IMR-90 (cell line): ENCODE measurements at regions not wholly inside any gene's neighbourhood (a gene's known extent, or its start where the extent isn't known, plus 50 kb on each side); places are given as distances from the start of the nearest gene placed in this dataset.

ENCODE experiments used
- ATAC-seq: fragments of 200-7000 bp; cut with Tn5 transposase; 2 replicates; pipeline ENCODE4 v1.9.1; 2020; ENCODE audit warnings: low read depth, mild to moderate bottlenecking, moderate library complexity
- BruUV-seq: library from RNA; stranded (reverse); fragments of 400-500 nt; replicated peaks from 2 replicates; lab custom pipeline; 2021; lab: Mats Ljungman, UMichigan
- CTCF ChIA-PET: fragments of 300-600 bp; formaldehyde crosslinking; extraction: SDS; loops from one replicate; lab custom pipeline; 2021; ENCODE audit warnings: antibody characterized with exemption; lab: Yijun Ruan, JAX
- POLR2A ChIA-PET: fragments of 300-600 bp; sonication (Branson Sonifier 250); formaldehyde crosslinking; loops from one replicate; lab custom pipeline; 2022; ENCODE audit warnings: antibody characterized with exemption; ENCODE audit not compliant: unreplicated experiment; lab: Charles Lee
- DNase-seq: peaks from one replicate; pipeline ENCODE4 v3.0.0; 2013
- H2AFZ ChIP-seq: replicated peaks from 2 replicates; pipeline ENCODE3; 2013; ENCODE audit warnings: low read length, mild to moderate bottlenecking; ENCODE audit not compliant: poor library complexity
- H2AK5ac ChIP-seq: 2 replicates; pipeline ENCODE4 v1.6.1; 2013; ENCODE audit warnings: low read depth, low read length, inconsistent platforms
- H2AK9ac ChIP-seq: replicated peaks from 2 replicates; pipeline ENCODE3; 2013; ENCODE audit warnings: mild to moderate bottlenecking, low read depth, low read length, moderate library complexity; ENCODE audit not compliant: poor library complexity
- H2BK120ac ChIP-seq: 2 replicates; pipeline ENCODE4 v1.6.1; 2013; ENCODE audit warnings: low read depth, low read length, inconsistent platforms
- H2BK15ac ChIP-seq: 3 replicates; pipeline ENCODE4 v1.6.1; 2013; ENCODE audit warnings: low read depth, low read length, inconsistent platforms
- H2BK20ac ChIP-seq: 2 replicates; pipeline ENCODE4 v1.6.1; 2013; ENCODE audit warnings: low read depth, mild to moderate bottlenecking, inconsistent platforms, low read length, moderate library complexity
- H2BK5ac ChIP-seq: 2 replicates; pipeline ENCODE4 v1.6.1; 2013; ENCODE audit warnings: mild to moderate bottlenecking, low read depth, low read length, inconsistent platforms; ENCODE audit not compliant: poor library complexity, severe bottlenecking
- H3K14ac ChIP-seq: replicated peaks from 2 replicates; pipeline ENCODE4 v1.6.1; 2013; ENCODE audit warnings: low read depth, low read length, inconsistent platforms
- H3K18ac ChIP-seq: 2 replicates; pipeline ENCODE4 v1.6.1; 2013; ENCODE audit warnings: low read depth, low read length, control low read depth
- H3K23ac ChIP-seq: 2 replicates; pipeline ENCODE4 v1.6.1; 2013; ENCODE audit warnings: low read depth, low read length, inconsistent platforms
- H3K27ac ChIP-seq: 2 replicates; pipeline ENCODE4 v1.5.1; 2013; ENCODE audit warnings: mild to moderate bottlenecking, control low read depth, low read length; ENCODE audit not compliant: insufficient read depth
- H3K27me3 ChIP-seq: 2 replicates; pipeline ENCODE4 v1.6.1; 2013; ENCODE audit warnings: low read length; ENCODE audit not compliant: control insufficient read depth, insufficient read depth
- H3K36me3 ChIP-seq: 2 replicates; pipeline ENCODE4 v1.6.1; 2013; ENCODE audit warnings: low read length, mixed read lengths; ENCODE audit not compliant: control insufficient read depth, insufficient read depth
- H3K4ac ChIP-seq: 2 replicates; pipeline ENCODE4 v1.6.1; 2013; ENCODE audit warnings: low read depth, low read length, inconsistent platforms
- H3K4me1 ChIP-seq: 2 replicates; pipeline ENCODE4 v1.6.1; 2013; ENCODE audit warnings: low read length, mixed read lengths; ENCODE audit not compliant: control insufficient read depth, insufficient read depth
- H3K4me2 ChIP-seq: 2 replicates; pipeline ENCODE4 v1.6.1; 2013; ENCODE audit warnings: low read depth, mild to moderate bottlenecking, control low read depth, low read length, moderate library complexity
- H3K4me3 ChIP-seq: 2 replicates; pipeline ENCODE4 v1.5.1; 2013; ENCODE audit warnings: low read depth, mild to moderate bottlenecking, control low read depth, low read length, moderate library complexity; ENCODE audit not compliant: insufficient read depth
- H3K56ac ChIP-seq: 2 replicates; pipeline ENCODE4 v1.6.1; 2013; ENCODE audit warnings: low read length, inconsistent platforms; ENCODE audit not compliant: insufficient read depth; ENCODE audit errors: extremely low read depth
- H3K79me1 ChIP-seq, 2 experiments: 2 replicates each; pipeline ENCODE4 v1.6.1; 2013; ENCODE audit warnings: low read length in 2 of 2, inconsistent platforms in 1 of 2, low read depth in 1 of 2
- H3K9ac ChIP-seq: 2 replicates; pipeline ENCODE4 v1.6.1; 2013; ENCODE audit warnings: low read depth, low read length, control low read depth
- H3K9me1 ChIP-seq: 2 replicates; pipeline ENCODE4 v1.6.1; 2013; ENCODE audit warnings: low read length, inconsistent platforms; ENCODE audit not compliant: insufficient read depth
- H3K9me3 ChIP-seq: 2 replicates; pipeline ENCODE4 v1.6.1; 2013; ENCODE audit warnings: low read length; ENCODE audit not compliant: control insufficient read depth, insufficient read depth
- H4K20me1 ChIP-seq: 2 replicates; pipeline ENCODE4 v1.6.1; 2013; ENCODE audit warnings: low read length, inconsistent platforms; ENCODE audit not compliant: insufficient read depth
- H4K5ac ChIP-seq: 2 replicates; pipeline ENCODE4 v1.6.1; 2013; ENCODE audit warnings: mild to moderate bottlenecking, low read depth, low read length, control low read depth
- H4K8ac ChIP-seq, 2 experiments: 2 replicates each; pipeline ENCODE4 v1.6.1; 2013; ENCODE audit warnings: low read depth in 2 of 2, low read length in 2 of 2, control low read depth in 1 of 2, inconsistent platforms in 1 of 2
- H4K91ac ChIP-seq: 2 replicates; pipeline ENCODE4 v1.6.1; 2013; ENCODE audit warnings: low read depth, low read length, inconsistent platforms; ENCODE audit not compliant: insufficient read depth
- BHLHE40 ChIP-seq: fragments of 150-350 bp; IDR thresholded peaks from 2 replicates; pipeline ENCODE4 v1.6.1; 2016; ENCODE audit warnings: mild to moderate bottlenecking, low read depth, low read length
- CEBPB ChIP-seq: IDR thresholded peaks from 2 replicates; pipeline ENCODE4 v1.6.1; 2012; ENCODE audit warnings: low read depth, low read length, improper control_type of control experiment
- CHD1 ChIP-seq: IDR thresholded peaks from 2 replicates; pipeline ENCODE4 v1.6.1; 2012; ENCODE audit warnings: low read depth, low read length, improper control_type of control experiment
- CTCF ChIP-seq: conservative IDR thresholded peaks from 2 replicates; pipeline ENCODE4 v1.5.1; 2012; ENCODE audit warnings: mild to moderate bottlenecking, low read depth, low read length, improper control_type of control experiment
- FOS ChIP-seq: fragments of 150-350 bp; IDR thresholded peaks from 2 replicates; pipeline ENCODE4 v1.6.1; 2016; ENCODE audit warnings: low read depth, low read length
- MAFK ChIP-seq: IDR thresholded peaks from 2 replicates; pipeline ENCODE4 v1.6.1; 2012; ENCODE audit warnings: low read depth, low read length, improper control_type of control experiment
- MAZ ChIP-seq: IDR thresholded peaks from 2 replicates; pipeline ENCODE4 v1.6.1; 2012; ENCODE audit warnings: low read depth, mild to moderate bottlenecking, low read length, improper control_type of control experiment, moderate library complexity, borderline replicate concordance
- MXI1 ChIP-seq: IDR thresholded peaks from 2 replicates; pipeline ENCODE4 v1.6.1; 2012; ENCODE audit warnings: low read depth, mild to moderate bottlenecking, low read length, moderate library complexity, borderline replicate concordance
- NFE2L2 ChIP-seq: fragments of 150-350 bp; IDR thresholded peaks from 2 replicates; pipeline ENCODE4 v1.6.1; 2016; ENCODE audit warnings: low read depth, mild to moderate bottlenecking, low read length
- POLR2A ChIP-seq: IDR thresholded peaks from 2 replicates; pipeline ENCODE4 v1.6.1; 2012; ENCODE audit warnings: mild to moderate bottlenecking, low read depth, low read length
- RAD21 ChIP-seq: IDR thresholded peaks from 2 replicates; pipeline ENCODE4 v1.6.1; 2012; ENCODE audit warnings: low read length, improper control_type of control experiment
- RCOR1 ChIP-seq: IDR thresholded peaks from 2 replicates; pipeline ENCODE4 v1.6.1; 2012; ENCODE audit warnings: mild to moderate bottlenecking, low read length, improper control_type of control experiment; ENCODE audit not compliant: insufficient replicate concordance
- RFX5 ChIP-seq: IDR thresholded peaks from 2 replicates; pipeline ENCODE4 v1.8.0; 2012; ENCODE audit warnings: low read depth, mild to moderate bottlenecking, low read length, moderate library complexity
- SMC3 ChIP-seq: fragments of 150-350 bp; IDR thresholded peaks from 2 replicates; pipeline ENCODE4 v1.6.1; 2016; ENCODE audit warnings: low read depth, mild to moderate bottlenecking, antibody characterized with exemption, low read length, moderate library complexity
- WGBS, 2 experiments: methylation state at CpG; one replicate each; pipeline versions ENCODE4 v1.1.5 to v1.1.7; 2013; ENCODE audit warnings: missing lambda C conversion rate in 2 of 2; ENCODE audit not compliant: insufficient read length in 1 of 2; ENCODE audit errors: extremely low coverage in 2 of 2; 5-methylcytosine and 5-hydroxymethylcytosine counted together
- dilution Hi-C: fragments of 300-500 bp; cut with HindIII; formaldehyde crosslinking; loops from one replicate; pipeline ENCODE4 v1.14.3; 2018; ENCODE audit warnings: low sequenced_read_pairs; ENCODE audit not compliant: unreplicated experiment
- in situ Hi-C: fragments of 300-500 bp; cut with MboI; formaldehyde crosslinking; loops from 3 replicates; pipeline ENCODE4 v1.14.3; 2019; ENCODE audit warnings: low sequenced_read_pairs, inconsistent platforms, mixed read lengths
- intact Hi-C: fragments of 100-400 bp; cut with micrococcal nuclease; formaldehyde crosslinking; loops from 2 replicates; pipeline ENCODE4 v1.10.0; 2022
- TF ChIP-seq, protein P1 (sequence below): fragments of 150-350 bp; IDR thresholded peaks from 2 replicates; pipeline ENCODE4 v1.6.1; 2016; ENCODE audit warnings: low read depth, mild to moderate bottlenecking, low read length, moderate library complexity, borderline replicate concordance
- TF ChIP-seq, protein P2 (sequence below): fragments of 150-350 bp; IDR thresholded peaks from 2 replicates; pipeline ENCODE4 v1.6.1; 2017; ENCODE audit warnings: mild to moderate bottlenecking, antibody characterized with exemption, low read length, low read depth

GRCh38 chr2:74041726-74042125, 57.0 kb downstream of the TET3 start:
- dilution Hi-C loops, result no loop called here
- Histone ChIP-seq H4K5ac (no peak overlapping the region), H3K14ac (no peak overlapping the region), H2BK120ac (no peak overlapping the region), H3K9me3 (no peaks in the 10 kb centered on the region), H2BK15ac (no peak overlapping the region), H3K4me2 (no peak overlapping the region), H2BK5ac (no peak overlapping the region), H3K4me1 (peaks cover 5% of the 10 kb centered on the region; the same call in 1 of the 2 replicates), H3K56ac (no peak overlapping the region), H3K9me1 (peaks cover 16% of the 10 kb centered on the region; the same call in 1 of the 2 replicates), H3K4ac (no peak overlapping the region), H3K27me3 (no peaks in the 10 kb centered on the region), H3K4me3 (no peak overlapping the region), H4K91ac (no peak overlapping the region), H3K18ac (no peak overlapping the region), H3K27ac (no peak overlapping the region), H3K36me3 (peaks cover 1% of the 10 kb centered on the region; the same call in 1 of the 2 replicates), H3K9ac (no peak overlapping the region), H3K23ac (no peak overlapping the region), H2AFZ (no peak overlapping the region), H2BK20ac (no peak overlapping the region), H4K20me1 (peaks cover 52% of the 10 kb centered on the region), H3K79me1 (peaks cover 37 to 76% of the 10 kb centered on the region in 2 experiments), H2AK9ac (no peak overlapping the region), H2AK5ac (no peak overlapping the region), H4K8ac (no peak overlapping the region)
- BruUV-seq, result no TSS peak
- CTCF ChIA-PET, result no interaction called here
- ATAC-seq, result no peak
- TF ChIP-seq BHLHE40 (no peak), POLR2A (no peak), FOS (no peak), MXI1 (no peak), CHD1 (no peak), CEBPB (no peak), RFX5 (no peak), RCOR1 (no peak), NFE2L2 (no peak), RAD21 (no peak), CTCF (no peak), MAFK (no peak), SMC3 (no peak), MAZ (no peak)
- TF ChIP-seq, protein P1, sequence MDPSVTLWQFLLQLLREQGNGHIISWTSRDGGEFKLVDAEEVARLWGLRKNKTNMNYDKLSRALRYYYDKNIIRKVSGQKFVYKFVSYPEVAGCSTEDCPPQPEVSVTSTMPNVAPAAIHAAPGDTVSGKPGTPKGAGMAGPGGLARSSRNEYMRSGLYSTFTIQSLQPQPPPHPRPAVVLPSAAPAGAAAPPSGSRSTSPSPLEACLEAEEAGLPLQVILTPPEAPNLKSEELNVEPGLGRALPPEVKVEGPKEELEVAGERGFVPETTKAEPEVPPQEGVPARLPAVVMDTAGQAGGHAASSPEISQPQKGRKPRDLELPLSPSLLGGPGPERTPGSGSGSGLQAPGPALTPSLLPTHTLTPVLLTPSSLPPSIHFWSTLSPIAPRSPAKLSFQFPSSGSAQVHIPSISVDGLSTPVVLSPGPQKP, result no peak
- TF ChIP-seq, protein P2, sequence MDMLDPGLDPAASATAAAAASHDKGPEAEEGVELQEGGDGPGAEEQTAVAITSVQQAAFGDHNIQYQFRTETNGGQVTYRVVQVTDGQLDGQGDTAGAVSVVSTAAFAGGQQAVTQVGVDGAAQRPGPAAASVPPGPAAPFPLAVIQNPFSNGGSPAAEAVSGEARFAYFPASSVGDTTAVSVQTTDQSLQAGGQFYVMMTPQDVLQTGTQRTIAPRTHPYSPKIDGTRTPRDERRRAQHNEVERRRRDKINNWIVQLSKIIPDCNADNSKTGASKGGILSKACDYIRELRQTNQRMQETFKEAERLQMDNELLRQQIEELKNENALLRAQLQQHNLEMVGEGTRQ, result no peak
- in situ Hi-C loops, result no loop called here
- WGBS, 2 experiments, result no CpG with 5 or more reads among the region's 1 CpG
- no peak for DNase-seq
- POLR2A ChIA-PET, result no interaction called here
- intact Hi-C loops, result no loop called here
